Astrocyte (in vitro differentiated cells and primary cell): ENCODE measurements at regions not wholly inside any gene's neighbourhood (a gene's known extent, or its start where the extent isn't known, plus 50 kb on each side); places are given as distances from the start of the nearest gene placed in this dataset.

ENCODE experiments used
- DNase-seq: peaks from one replicate; pipeline ENCODE4 v3.0.0-alpha.2; 2010; ENCODE audit warnings: low read depth
- FAIRE-seq: peaks from 2 replicates; lab custom pipeline; 2011; peaks lifted over from hg19 to GRCh38; lab: Jason Lieb, UNC
- H2AFZ ChIP-seq: 2 replicates; pipeline ENCODE4 v1.6.0; 2012; ENCODE audit warnings: low read depth, low read length, inconsistent platforms
- H3K27ac ChIP-seq: 2 replicates; pipeline ENCODE4 v1.5.1; 2011; ENCODE audit warnings: low read depth, low read length, inconsistent platforms
- H3K27me3 ChIP-seq: 2 replicates; pipeline ENCODE4 v1.6.0; 2011; ENCODE audit warnings: low read length, inconsistent platforms; ENCODE audit not compliant: insufficient read depth
- H3K36me3 ChIP-seq: 2 replicates; pipeline ENCODE4 v1.5.1; 2011; ENCODE audit warnings: low read length, inconsistent platforms; ENCODE audit not compliant: insufficient read depth
- H3K4me1 ChIP-seq: 2 replicates; pipeline ENCODE4 v1.5.1; 2011; ENCODE audit warnings: low read length, inconsistent platforms; ENCODE audit not compliant: insufficient read depth
- H3K4me2 ChIP-seq: 2 replicates; pipeline ENCODE4 v1.6.0; 2012; ENCODE audit warnings: low read length, inconsistent platforms
- H3K4me3 ChIP-seq: 2 replicates; pipeline ENCODE4 v1.5.1; 2011; ENCODE audit warnings: low read depth, mild to moderate bottlenecking, low read length, inconsistent platforms; ENCODE audit not compliant: insufficient read depth
- H3K79me2 ChIP-seq: 2 replicates; pipeline ENCODE4 v1.6.0; 2012; ENCODE audit warnings: mild to moderate bottlenecking, low read length, inconsistent platforms; ENCODE audit not compliant: insufficient read depth
- H3K9ac ChIP-seq: 2 replicates; pipeline ENCODE4 v1.6.0; 2012; ENCODE audit warnings: mild to moderate bottlenecking, low read length, inconsistent platforms
- H3K9me3 ChIP-seq: 2 replicates; pipeline ENCODE4 v1.5.1; 2012; ENCODE audit warnings: low read depth, mild to moderate bottlenecking, low read length, inconsistent platforms; ENCODE audit not compliant: insufficient read depth
- H4K20me1 ChIP-seq: 2 replicates; pipeline ENCODE4 v1.6.0; 2012; ENCODE audit warnings: low read length, inconsistent platforms; ENCODE audit not compliant: insufficient read depth
- H3K27ac Mint-ChIP-seq: one replicate; pipeline ENCODE4 v1.8.0; 2021; ENCODE audit warnings: mild to moderate bottlenecking, mixed read lengths; ENCODE audit not compliant: unreplicated experiment
- H3K27me3 Mint-ChIP-seq: one replicate; pipeline ENCODE4 v1.8.0; 2021; ENCODE audit warnings: low read depth, mixed read lengths; ENCODE audit not compliant: unreplicated experiment
- H3K36me3 Mint-ChIP-seq: one replicate; pipeline ENCODE4 v1.8.0; 2021; ENCODE audit warnings: low read depth, mixed read lengths; ENCODE audit not compliant: unreplicated experiment
- H3K4me1 Mint-ChIP-seq: one replicate; pipeline ENCODE4 v1.8.0; 2021; ENCODE audit warnings: low read depth, mixed read lengths; ENCODE audit not compliant: unreplicated experiment
- H3K4me3 Mint-ChIP-seq: one replicate; pipeline ENCODE4 v1.8.0; 2021; ENCODE audit warnings: mild to moderate bottlenecking, moderate library complexity, mixed read lengths; ENCODE audit not compliant: unreplicated experiment
- H3K9me3 Mint-ChIP-seq: one replicate; pipeline ENCODE4 v1.8.0; 2021; ENCODE audit warnings: mild to moderate bottlenecking, mixed read lengths; ENCODE audit not compliant: unreplicated experiment
- CTCF ChIP-seq: IDR thresholded peaks from 2 replicates; pipeline ENCODE4 v1.5.1; 2011; ENCODE audit warnings: low read depth, mild to moderate bottlenecking, inconsistent platforms, low read length, moderate library complexity; ENCODE audit not compliant: insufficient read depth
- EZH2 ChIP-seq: IDR thresholded peaks from 2 replicates; pipeline ENCODE4 v1.6.1; 2012; ENCODE audit warnings: mild to moderate bottlenecking, low read length, inconsistent platforms; ENCODE audit not compliant: insufficient read depth

- no peaks in the 10 kb centered on the region for H3K79me2 ChIP-seq
- H3K4me3 ChIP-seq: no peak overlapping the region
- Mint-ChIP-seq H3K36me3 (no peaks in the 10 kb centered on the region), H3K4me3 (no peak overlapping the region), H3K4me1 (peaks cover 3% of the 10 kb centered on the region), H3K27me3 (peaks cover 4% of the 10 kb centered on the region), H3K9me3 (no peaks in the 10 kb centered on the region), H3K27ac (no peak overlapping the region)
- no peak for DNase-seq
- H4K20me1 ChIP-seq: no peaks in the 10 kb centered on the region
- H3K9me3 ChIP-seq: no peaks in the 10 kb centered on the region
- H3K9ac ChIP-seq: no peak overlapping the region
- peaks cover 2% of the 10 kb centered on the region for H3K27me3 ChIP-seq
- H2AFZ ChIP-seq: no peak overlapping the region
- no peaks in the 10 kb centered on the region for H3K4me1 ChIP-seq
- no peak overlapping the region for H3K27ac ChIP-seq
- H3K36me3 ChIP-seq: no peaks in the 10 kb centered on the region
- FAIRE-seq: no peak
- TF ChIP-seq EZH2: no peak
- no peak for TF ChIP-seq CTCF
- H3K4me2 ChIP-seq: no peak overlapping the region
Measured at GRCh38 chr9:75666856-75667554, 223.5 kb upstream of the PCSK5 start.

- Histone ChIP-seq H3K4me1 (no peaks in the 10 kb centered on the region), H3K27ac (no peak overlapping the region), H3K79me2 (no peaks in the 10 kb centered on the region), H3K36me3 (no peaks in the 10 kb centered on the region), H4K20me1 (no peaks in the 10 kb centered on the region), H3K27me3 (peaks cover 2% of the 10 kb centered on the region), H3K9me3 (no peaks in the 10 kb centered on the region), H3K9ac (no peak overlapping the region), H3K4me3 (no peak overlapping the region), H2AFZ (no peak overlapping the region), H3K4me2 (no peak overlapping the region)
- FAIRE-seq (no peak), DNase-seq (no peak)
- no peak overlapping the region for H3K4me3 Mint-ChIP-seq
- H3K27ac Mint-ChIP-seq: no peak overlapping the region
- no peaks in the 10 kb centered on the region for H3K36me3 Mint-ChIP-seq
- H3K9me3 Mint-ChIP-seq: no peaks in the 10 kb centered on the region
- H3K4me1 Mint-ChIP-seq: no peaks in the 10 kb centered on the region
- TF ChIP-seq EZH2 (no peak), CTCF (no peak)
- H3K27me3 Mint-ChIP-seq: peaks cover 4% of the 10 kb centered on the region
Measured at GRCh38 chr9:75669721-75670120, 220.8 kb upstream of the PCSK5 start.

- Histone ChIP-seq H3K9me3 (no peaks in the 10 kb centered on the region), H3K27ac (no peak overlapping the region), H3K36me3 (no peaks in the 10 kb centered on the region), H3K4me3 (no peak overlapping the region), H3K9ac (no peak overlapping the region), H2AFZ (no peak overlapping the region), H3K4me1 (no peaks in the 10 kb centered on the region), H3K4me2 (no peak overlapping the region), H3K79me2 (no peaks in the 10 kb centered on the region), H3K27me3 (no peaks in the 10 kb centered on the region), H4K20me1 (no peaks in the 10 kb centered on the region)
- DNase-seq (no peak), FAIRE-seq (no peak)
- Mint-ChIP-seq H3K9me3 (no peaks in the 10 kb centered on the region), H3K4me1 (no peaks in the 10 kb centered on the region), H3K27ac (no peak overlapping the region), H3K27me3 (no peaks in the 10 kb centered on the region), H3K4me3 (no peak overlapping the region), H3K36me3 (no peaks in the 10 kb centered on the region)
- no peak for TF ChIP-seq EZH2
- TF ChIP-seq CTCF: no peak
Measured at GRCh38 chr9:75671354-75671753, 219.1 kb upstream of the PCSK5 start.
